CD4-positive, alpha-beta T cell treated with Interleukin-6 at 100 ng/mL for 8 hours (primary cell): ENCODE measurements at regions not wholly inside any gene's neighbourhood (a gene's known extent, or its start where the extent isn't known, plus 50 kb on each side); places are given as distances from the start of the nearest gene placed in this dataset.

Source experiments
- DNase-seq: peaks from one replicate; pipeline ENCODE4 v3.0.0-alpha.2; 2020; ENCODE audit warnings: mixed read lengths, low spot score

- no peak for DNase-seq
These were observed 277.0 kb downstream of the CDH2 start for GRCh38 chr18:27899893-27900292.

- no peak for DNase-seq
These were observed 282.2 kb downstream of the CDH2 start for GRCh38 chr18:27894746-27895145.

DNA sequence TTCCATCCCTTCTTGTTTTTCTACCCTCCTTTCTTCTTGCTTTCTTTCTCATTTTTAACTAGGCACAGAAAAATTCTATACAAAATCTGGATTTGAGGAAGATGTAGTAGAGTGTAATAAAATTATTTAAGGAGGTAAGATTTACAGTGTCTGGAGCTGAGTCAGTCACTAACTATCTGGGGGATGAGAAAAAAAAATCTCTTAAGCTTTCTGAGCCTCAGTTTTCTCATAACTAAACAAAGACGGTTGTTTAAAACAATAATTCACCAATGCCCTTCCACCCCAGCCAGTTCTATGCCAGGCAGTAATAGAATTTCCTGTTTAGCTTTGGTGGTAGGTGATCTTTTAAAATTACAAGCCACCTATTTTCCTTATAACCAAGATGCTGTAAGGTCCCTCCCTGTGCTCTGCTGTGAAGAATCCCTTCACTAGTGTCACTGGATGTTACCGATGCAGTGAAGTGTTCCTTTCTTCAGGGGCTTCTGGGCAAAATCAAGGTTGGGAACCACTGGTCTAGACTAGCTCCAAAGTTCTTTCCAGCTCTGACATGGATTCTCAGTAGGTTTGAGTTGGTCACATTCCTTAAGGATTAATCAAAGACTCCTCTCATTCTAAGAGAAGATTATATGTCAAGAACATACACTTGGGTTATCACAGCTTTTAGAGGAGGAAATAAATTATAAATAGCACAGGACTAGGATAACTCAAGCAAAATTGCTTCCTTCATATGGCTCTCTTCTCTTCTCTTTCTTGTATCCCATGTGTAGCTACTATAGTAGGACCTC, 289.0 kb downstream of the CDH2 start:
- DNase-seq, result no peak

GRCh38 chr18:27887287-27887686, 289.6 kb downstream of the CDH2 start:
- no peak for DNase-seq

GRCh38 chr18:27879540-27879939, 297.4 kb downstream of the CDH2 start:
- no peak for DNase-seq

- no peak for DNase-seq
These were observed 305.2 kb downstream of the CDH2 start for GRCh38 chr18:27871726-27872125.

DNA sequence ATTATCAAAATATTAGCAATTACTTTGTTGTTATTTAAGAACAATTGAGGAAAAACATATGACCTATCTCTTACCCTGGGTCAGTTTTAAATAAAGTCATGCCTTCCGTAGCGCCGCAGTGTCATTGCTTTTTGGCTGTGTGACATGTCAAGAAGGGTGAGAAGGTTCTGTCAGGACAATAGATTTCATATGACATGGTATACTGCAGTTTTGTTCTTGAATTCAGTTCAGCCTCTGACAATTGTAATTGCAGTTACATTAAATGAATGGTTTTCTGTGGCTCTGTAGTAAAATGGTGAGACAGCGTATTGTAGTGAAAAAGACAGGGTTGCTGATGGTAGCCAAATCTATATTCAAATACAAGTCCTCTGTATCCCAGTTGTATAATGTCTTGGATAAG, 307.2 kb downstream of the CDH2 start:
- DNase-seq, result no peak

DNA sequence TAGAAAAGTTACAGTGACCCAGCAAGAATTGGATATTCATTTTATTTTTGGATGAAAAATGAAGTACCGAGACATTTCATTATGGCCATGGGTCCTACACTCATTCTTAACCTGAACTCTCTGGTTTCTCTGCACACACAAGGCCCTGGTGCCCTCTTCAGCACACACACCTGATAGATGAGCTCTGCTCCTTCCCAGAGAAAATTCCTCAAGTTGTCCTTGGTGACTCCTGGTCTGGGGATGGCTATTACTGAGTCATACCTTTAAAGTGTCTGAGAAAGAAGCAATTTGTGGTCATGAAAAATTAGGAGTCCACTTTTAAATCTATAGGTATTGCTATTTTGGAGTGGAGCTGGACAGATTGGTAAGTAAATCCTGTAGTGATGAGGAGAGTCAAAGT, 311.5 kb downstream of the CDH2 start:
- DNase-seq, result no peak

DNA sequence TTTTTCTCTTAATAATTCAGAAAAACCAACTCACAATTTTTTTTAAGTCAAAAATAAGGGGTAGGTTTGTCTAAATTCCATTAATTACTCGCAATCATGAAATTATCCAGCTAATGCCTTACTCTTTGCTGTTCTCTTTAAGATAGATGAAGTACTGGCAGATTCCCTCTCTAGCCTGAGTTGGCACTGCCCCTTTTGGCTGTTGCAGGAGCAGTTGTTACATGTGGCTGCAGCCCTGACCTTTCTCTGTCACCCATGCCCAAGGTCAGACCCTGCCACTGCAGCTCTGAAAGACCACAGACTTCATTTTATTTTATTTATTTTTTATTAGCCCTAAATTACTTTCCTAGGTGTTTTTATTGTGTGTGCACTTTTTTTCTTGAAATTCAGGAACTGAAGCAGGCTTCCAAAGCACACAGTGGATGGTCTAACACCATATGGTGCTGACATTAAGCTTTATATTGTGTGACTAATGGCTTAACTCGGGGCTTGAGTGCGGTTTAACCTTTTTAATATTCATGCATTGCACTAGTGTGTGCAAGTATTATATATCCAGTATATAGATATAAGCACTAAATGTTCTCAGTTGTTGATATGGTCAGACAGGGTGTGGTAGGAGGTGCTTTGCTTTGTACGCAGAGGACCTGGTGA, 313.0 kb downstream of the CDH2 start:
- DNase-seq, result no peak

- DNase-seq, result no peak
These were observed 314.8 kb downstream of the CDH2 start for GRCh38 chr18:27862041-27862682.

DNA sequence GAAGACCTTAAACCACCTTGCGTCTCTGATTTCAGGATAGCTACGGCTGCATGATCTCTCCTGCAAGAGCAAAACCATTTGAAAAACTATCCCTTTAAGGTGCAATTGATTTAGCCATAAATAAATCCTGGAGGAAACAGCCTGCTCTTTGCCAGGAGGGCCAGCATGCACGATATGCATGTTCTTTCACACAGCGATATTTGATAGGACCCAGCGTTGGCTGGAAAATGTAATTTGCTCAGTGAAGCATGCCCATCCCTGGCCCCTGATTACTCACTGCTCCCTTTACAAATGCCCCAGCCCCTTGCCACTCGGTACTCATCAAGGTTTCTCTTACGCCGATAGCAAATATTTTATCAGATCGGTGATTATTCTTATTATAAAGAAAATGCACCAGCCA, 315.4 kb downstream of the CDH2 start:
- DNase-seq, result no peak

DNA sequence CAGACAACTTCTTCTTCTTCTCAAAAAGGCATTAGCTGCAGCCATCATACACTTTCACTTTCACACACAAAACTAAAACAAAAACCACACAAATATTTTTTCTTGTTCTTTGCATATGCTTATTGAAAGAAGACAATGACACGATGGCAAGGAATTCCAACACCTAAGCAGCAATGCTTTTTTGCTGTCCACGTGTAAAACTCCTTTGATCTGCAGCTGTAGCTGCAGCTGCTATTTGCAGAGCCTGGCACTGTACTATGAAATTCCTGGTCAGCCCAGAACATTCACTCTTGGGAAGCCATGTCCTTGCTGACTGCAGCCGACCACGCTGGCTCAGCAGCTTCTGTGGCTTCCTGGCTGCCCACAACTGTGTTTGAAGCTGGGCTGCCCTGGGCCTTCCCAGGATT, 316.2 kb downstream of the CDH2 start:
- no peak for DNase-seq

DNA sequence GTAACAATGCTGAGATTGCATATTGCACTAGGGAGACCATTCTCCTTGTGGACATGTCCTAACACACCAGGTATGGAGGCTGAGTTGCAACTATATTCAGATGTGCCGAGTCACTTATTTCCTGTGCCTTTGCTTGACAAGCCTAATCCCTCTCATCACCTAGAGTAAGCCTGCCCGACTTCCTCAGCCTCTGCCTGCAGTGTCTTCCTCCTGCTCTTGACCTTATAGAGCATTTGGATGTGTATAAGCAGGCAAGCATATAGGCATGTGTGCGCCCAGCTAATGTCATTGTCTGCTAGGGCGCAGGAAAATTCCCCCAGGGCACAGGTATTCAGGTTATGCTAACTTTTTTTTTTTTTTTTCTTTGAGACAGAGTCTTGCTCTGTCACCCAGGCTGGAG, 316.9 kb downstream of the CDH2 start:
- DNase-seq, result no peak

DNA sequence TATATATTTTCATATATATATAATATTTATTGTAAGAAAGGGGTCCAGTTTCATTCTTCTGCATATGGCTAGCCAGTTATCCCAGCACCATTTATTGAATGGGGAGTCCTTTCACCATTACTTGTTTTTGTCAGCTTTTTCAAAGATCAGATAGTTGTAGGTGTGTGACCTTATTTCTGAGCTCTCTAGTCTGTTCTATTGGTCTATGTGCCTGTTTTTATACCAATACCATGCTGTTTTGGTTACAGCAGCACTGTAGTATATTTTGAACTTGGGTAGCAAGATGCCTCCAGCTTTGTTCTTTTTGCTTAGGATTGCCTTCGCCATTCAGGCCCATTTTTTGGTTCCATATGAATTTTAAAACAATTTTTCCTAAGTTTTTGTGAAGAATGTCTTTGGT, 320.1 kb downstream of the CDH2 start:
- no peak for DNase-seq

DNA sequence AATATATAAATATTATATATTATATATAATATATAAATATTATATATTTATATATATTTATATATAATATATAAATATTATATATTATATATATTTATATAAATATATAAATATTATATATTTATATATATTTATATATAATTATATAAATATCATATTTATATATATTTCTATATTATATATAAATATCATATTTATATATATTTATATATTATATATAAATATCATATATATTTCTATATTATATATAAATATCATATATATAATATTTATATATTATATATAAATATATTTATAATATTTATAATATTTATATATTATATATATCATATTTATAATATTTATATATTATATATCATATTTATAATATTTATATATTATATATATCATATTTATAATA, 321.4 kb downstream of the CDH2 start:
- DNase-seq, result no peak

- DNase-seq, result no peak
These were observed 322.3 kb downstream of the CDH2 start for GRCh38 chr18:27854631-27855030.

- DNase-seq, result no peak
These were observed 328.6 kb downstream of the CDH2 start for GRCh38 chr18:27848336-27848735.

GRCh38 chr18:27847412-27847811, 329.5 kb downstream of the CDH2 start:
- no peak for DNase-seq

DNA sequence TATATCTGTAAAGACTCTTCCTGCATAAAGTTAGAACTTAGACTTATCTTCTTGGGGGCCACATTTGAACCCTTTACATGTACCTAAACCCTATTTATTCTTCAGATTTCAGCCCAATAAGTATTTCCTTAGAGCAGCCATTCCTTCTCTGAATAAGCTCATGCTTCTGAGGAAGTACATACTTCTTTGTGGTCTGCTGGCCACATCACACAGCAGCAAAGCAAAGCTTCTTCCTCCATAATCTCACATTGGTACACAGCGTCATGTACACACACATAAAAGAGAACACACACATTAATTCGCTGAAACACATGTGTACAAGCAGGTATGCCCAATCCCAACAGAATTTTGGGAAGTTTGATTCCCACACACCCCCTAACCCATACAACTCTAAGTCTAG, 331.0 kb downstream of the CDH2 start:
- no peak for DNase-seq

DNA sequence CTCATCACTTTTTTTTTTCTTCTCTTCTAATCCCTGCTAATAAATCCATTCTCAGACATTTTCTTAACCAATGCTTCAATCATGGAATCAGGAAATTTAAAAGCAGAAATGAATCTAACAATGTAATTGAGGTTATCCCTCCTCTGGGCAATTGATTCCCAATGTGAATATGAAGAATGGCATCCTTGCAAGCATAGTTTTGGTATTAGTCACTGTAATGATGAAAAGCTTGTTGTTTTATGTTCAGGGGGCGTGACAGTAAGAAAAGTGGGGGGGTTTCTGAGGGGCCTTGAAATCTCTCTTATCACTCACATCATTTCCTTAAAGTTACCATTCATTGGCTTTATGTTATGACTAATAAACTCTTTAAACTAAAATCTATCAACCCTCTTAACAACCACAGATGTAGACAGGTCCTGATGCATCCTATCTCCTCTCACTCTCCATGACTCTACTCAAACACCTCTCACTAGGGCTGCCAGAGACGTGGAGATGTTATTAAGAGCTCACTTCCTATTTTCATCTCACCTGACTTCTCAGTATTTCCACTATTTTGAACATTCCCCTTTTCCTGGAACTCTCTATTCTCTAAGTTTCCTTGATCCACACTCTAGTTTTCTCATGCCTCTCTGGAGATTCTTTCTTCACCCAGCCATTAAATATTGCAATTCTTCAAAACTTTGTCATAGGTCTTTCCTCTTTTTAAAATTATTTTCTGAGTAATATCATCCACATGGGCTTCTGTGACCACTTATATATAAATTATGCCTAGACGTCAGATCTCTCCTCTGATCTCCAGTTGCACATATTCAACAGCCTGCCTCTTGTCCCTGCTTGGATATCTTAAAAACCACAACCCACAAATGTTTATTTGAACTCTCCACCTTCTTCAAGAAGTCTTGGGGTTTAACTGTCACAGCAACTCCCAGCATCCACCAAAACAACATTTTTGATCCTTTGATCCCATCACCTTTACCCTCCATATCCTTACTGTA, 332.9 kb downstream of the CDH2 start:
- no peak for DNase-seq

GRCh38 chr18:27839141-27839540, 337.8 kb downstream of the CDH2 start:
- no peak for DNase-seq

GRCh38 chr18:27838225-27838624, 338.7 kb downstream of the CDH2 start:
- no peak for DNase-seq
